CD1c-positive myeloid dendritic cell (primary cell): ENCODE measurements at regions not wholly inside any gene's neighbourhood (a gene's known extent, or its start where the extent isn't known, plus 50 kb on each side); places are given as distances from the start of the nearest gene placed in this dataset.
"Not testable (repeated sequence)": the region's sequence is repeated elsewhere in the genome, so short reads cannot be mapped to it uniquely, and the experiment has no call there.

Source experiments
- DNase-seq: peaks from one replicate; pipeline ENCODE4 v3.0.0-alpha.2; 2016; ENCODE audit errors: extremely low spot score

DNA sequence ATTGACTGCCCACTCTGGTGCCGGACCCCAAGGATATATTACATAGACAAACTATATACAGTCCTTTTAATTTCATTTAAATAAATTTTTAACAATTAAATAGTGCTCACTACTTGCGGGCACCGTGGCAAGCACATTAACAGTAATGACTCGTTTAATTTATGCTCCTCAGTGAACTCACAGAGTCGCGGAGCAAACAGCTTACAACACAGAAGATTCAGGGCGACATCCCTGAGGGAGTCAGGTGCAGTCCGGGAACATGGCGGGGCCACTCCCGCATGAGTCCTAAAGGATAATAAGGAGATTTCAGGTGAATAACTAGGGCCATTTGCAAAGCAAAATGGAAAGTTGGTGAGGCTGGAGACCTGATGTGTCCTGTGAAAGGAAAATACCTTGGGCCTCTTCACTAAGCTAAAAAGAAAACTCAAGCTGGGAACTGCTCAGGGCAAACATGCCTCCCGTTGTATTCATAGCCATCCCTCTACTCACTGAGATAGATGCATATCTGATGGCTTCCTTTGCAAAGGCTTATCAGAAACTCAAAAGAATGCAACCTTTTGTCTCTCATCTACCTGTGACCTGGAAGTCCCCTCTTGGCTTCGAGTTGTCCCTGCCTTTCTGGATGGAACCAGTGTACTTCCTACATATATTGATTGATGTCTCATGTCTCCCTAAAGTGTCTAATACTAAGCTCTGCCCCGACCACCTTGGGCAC lies 125.6 kb downstream of the KLF6 start:
- no peak for DNase-seq

DNA sequence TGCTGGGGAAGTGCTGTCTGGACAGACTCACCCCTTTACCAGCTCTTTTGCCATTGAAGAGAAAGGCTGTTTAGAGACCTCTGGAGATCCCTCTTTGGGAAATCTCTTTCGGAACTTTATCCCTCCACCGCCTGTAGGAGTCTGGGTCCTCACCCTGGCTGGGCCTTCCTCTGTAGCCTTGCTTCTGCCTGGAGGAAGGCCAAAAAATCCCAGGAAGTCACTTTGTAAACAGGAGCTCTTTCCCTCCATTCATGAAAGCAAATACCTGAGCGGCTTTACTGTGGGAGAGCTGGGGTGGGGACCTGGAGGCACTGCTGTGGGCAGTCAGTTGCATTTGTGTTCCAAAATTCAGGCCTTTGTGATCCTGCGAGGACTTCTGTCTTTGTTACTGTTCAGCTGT lies 126.2 kb downstream of the KLF6 start:
- no peak for DNase-seq

DNA sequence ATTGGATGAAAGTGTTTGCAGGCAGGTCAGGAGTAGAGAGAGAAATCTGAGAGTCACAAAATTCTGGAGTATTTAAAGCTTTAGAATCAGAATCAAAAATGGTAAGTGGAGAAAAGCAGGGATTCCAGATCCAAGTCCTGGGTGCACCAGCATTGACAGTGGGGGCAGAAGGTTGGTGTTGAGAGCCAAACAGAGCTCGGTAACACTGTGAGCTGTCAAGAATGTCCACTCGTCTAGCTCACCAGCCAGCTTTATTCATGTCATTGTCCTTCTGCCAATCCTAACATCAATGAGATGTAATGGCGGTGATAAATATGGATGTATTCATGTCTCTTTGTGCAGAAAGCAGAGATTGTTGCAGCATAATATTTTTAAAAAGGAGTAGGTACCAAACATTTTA lies 128.8 kb downstream of the KLF6 start:
- no peak for DNase-seq

DNA sequence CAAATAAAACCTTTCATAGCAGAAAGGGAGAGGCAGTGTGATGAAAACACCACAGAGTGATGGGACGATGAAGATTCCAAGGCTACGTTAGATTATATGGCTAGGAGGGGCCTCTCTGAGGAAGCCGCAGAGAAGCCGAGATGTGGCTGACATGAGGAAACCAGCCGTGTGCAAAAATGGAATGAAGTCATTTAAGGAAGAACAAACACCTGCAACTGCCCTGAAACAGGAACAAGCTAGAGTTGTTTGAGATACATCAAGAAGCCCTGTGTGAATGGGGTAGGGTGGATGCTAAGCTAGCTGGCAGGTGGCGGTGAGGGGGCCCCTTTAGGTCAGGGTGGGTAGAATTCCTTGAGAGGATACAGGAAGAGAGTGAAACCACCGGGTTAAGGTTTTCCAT lies 129.5 kb downstream of the KLF6 start:
- peak; percentile 53 for DNase-seq

DNA sequence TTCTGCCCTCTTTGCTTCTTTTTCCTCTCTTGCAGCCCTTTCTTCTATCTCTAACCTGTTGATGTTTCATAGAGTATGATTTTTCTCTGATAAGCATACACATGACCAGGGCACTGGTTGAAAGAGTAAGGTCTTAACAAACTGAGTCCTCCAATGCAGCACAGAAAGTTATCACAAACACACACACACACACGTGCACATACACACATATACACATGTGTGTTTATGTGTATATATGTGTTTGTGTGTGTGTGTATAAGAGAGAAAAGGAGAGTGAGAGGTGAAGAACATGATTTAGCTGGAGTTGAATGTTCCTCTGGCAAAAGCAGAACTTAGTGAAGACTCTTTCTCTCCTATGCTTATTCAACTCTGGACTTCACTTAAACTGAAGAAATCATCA lies 130.0 kb downstream of the KLF6 start:
- DNase-seq: no peak

DNA sequence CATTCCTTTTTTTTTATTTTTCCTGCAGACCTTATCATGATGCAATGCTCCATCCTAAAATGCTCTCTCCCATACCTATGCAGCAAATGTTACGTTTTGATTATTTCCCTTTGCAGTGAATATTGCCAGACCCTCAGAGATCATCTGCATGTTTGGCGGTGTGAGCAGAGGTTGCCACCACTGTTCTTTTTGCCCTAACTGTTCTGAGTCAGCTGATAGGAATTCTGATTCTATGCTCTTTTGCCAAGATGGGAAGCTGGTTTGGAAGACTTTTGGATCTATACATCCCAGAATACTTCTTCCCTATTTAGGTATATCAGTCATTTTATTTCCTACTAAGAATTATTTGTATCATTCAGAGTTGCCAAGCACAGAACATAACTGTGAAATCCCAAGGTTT lies 130.5 kb downstream of the KLF6 start:
- DNase-seq: no peak

DNA sequence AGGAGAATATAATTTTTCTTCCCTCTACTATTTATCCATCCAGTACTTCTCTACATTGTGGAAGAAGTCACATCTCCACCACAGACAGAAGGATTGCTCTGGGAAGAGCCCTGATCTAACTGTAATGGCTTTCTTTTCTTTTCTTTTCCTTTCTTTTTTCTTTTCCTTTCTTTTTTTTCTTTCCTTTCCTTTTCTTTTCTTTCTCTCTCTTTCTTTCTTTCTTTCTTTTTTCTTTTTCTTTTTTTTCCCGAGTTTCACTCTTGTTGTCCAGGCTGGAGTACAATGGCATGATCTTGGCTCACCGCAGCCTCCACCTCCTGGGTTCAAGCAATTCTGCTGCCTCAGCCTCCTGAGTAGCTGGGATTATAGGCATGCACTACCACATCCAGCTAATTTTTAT lies 131.7 kb downstream of the KLF6 start:
- not testable (repeated sequence) for DNase-seq

DNA sequence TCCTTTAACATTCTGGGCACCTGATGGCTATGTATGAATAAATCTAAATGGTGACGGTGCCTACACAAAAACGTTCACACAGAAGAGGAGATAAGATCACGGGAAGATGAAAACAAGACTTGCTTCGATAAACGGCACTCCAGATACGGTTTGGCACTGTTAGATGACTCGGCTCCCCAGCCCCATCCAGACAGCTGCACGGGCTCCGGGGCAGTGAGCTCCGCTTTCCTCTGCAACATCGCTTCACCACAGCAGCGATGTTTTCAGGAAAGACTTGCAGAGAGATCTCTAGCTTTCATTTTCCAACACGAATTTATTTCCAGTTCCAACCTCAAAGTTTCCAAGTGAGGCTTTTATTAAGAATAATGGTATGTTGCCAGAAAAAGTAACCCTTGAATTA lies 132.1 kb downstream of the KLF6 start:
- no peak for DNase-seq

DNA sequence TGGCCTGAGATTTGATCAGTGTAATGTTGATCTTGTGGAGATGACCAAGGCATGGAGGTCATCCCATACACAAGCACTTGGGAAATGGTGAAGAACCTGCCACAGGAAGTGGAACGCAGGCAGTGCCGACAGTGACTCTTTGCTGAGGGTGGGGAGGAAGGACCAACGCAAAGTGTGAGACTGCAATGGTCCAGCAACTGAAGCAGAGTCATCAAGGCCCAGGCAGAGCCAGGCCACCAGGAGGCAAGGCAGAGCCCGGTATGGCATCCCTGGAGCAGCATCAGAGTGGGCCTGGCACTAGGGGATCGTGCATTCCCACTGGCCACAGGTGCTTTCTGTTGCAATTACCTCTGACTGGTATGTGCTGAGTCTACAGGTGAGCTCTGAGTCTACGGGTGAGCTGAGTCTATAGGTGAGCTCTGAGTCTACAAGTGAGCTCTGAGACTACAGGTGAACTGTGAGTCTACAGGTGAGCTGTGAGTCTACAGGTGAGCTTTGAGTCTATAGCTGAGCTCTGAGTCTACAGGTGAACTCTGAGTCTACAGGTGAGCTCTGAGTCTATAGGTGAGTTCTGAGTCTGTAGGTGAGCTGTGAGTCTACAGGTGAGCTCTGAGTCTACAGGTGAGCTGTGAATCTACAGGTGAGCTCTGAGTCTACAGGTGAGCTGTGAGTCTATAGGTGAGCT lies 132.9 kb downstream of the KLF6 start:
- DNase-seq: no peak

DNA sequence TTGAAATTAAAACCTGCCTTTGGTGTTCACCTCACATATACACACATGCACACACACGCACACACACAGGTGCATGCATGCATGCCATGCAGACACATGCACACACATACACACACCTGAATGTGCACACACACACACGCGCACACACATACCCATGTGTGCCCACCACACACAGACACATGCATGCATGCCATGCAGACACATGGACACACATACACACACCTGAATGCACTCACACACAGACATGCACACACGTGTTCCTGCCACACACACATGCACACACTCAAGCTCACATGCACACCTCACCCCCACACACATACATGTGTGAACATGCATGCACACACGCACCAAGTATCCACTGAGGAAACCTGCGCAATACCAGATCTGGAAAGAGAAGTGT lies 136.4 kb downstream of the KLF6 start:
- DNase-seq: no peak

DNA sequence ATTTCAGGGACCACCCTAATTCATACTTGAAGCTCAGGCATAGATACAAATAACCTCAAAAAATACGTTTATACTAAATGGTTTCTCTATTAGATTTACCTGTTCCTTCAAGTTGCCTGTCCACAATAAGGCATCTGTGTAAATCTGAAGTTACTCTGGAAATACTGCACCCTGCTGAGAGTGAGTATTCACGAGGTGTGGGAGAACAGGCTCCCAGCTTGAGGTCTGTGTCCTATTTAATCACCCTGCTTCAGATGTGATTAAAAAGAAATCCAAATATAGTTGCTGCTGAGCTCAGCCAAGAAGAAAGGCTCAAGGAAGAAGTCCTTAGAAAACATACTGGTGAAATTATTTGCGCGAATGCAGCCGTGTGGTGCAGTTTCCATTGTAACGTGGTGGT lies 136.8 kb downstream of the KLF6 start:
- DNase-seq: no peak

DNA sequence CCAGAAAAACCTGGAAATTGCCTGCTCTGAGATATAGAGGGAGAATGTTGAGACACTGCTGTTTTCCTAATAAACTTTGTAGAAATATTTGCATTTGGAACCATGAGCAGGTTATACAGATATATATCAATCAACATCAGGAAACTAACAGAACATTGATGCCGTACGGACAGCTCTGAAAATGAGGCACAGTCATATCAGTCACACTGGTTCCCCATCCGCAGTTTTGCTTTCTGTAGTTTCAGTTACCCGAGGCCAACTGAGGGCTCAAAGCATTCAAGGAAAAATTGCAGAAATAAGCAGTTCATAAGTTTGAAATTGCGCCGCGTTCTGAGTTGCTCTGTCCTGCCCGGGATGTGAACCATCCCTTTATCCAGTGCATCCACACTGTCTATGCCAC lies 137.9 kb downstream of the KLF6 start:
- DNase-seq: peak; percentile 22

DNA sequence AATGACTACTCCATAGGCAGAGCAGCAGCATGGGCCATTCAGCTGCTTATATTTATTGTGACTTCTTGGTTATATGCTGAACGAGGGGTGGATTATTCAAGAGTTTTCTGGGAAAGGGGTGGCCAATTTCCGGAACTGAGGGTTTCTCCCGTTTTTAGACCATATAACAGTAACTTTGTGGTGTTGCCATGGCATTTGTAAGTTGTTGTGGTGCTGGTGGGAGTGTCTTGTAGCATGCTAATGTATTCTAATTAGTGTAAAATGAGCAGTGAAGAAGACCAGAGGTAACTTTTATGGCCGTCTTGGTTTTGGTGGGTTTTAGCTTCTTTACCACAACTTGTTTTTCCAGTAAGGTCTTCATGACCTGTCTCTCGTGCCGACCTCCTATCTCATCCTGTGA lies 139.6 kb downstream of the KLF6 start:
- no peak for DNase-seq

DNA sequence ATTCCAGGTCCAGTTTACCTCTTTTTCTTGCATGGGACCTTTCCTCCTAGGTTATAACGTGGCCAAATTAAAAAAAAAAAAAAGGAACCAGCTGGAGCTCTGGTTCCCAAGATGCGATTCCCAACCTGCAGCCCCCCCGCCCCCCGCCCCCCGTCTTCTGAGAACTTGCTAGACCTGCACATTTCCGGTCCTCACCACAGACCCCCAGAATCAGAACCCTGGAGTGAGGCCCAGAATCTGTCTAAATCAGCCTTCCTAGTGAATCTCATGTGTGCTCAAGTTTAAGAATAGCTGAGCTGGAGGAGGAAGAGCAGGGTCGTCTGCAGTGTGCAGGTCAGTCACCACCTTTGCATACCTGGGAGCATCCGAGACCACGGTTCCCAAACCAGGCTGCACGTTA lies 144.2 kb downstream of the KLF6 start:
- DNase-seq: no peak

DNA sequence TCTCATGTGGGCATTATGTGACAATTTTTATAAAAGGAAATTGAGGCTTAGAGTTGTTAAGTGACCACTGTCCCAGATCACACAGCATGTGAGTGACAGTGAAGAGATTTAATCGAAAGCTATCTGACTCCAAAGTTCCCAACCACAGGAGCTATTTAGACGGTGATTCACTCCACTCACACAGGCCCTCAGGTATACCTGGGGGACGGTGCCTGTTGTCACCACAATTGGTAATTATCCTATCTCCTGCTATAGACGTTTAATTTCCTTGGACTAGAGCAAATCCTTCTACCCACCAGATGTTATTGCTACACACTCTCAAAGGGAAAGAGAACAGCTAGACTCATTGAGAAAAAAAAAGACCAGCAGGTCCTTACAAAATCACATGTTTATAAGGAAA lies 145.5 kb downstream of the KLF6 start:
- no peak for DNase-seq

DNA sequence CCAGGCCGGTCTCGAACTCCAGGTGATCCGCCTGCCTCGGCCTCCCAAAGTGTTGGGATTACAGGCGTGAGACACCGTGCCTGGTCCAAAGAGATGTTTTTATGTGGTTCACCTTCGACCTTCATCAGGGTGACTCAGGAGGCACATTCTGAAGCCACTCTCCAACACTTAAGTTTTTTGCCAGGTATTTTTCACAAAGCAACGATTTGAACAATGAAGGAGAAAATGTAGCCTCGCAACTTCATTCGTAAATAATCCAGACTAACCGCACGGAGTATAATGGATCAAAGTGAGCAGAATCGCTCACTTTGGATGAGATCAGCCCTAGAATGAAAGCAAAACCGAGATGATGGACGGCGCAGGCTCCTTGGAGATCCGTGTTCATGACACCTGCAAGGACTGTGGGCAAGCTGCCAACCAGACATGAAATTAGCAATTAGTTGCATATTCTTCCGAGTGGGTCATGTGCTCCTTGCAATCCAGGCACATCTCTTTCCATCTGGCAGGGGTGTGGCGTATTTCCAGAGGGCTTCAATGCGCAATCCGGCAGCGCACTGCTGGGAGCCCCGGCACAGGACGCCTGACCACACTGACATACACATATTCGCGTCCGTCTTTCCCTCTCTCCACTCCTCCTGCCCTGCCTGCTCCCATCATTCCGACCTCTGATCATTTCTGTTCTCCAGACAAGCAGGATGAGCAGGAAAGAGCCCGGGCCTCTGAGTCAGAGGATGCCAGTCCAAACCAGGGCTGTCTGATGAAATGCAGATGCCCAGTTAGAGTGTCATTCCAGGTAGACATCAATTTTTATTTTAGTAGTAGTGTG lies 148.4 kb downstream of the KLF6 start:
- no peak for DNase-seq

DNA sequence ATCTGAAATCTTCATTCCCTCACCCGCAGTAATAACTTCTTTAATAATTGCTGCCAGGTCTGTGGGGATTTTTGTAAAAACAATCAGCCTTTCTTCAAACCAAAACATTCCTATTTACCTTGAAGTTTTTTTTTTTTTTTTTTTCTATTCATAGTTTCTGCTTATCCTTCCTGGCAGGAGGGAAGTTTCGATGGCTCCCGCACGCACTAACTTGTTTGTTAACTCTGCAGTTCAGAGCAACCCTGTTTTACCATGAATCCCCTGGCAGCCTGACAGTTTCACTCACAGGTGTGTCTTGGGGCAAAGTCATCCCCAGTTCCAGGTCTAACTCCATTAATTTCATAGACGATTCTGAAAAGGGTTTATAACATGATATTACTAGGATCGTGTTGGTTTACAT lies 149.3 kb downstream of the KLF6 start:
- DNase-seq: no peak

DNA sequence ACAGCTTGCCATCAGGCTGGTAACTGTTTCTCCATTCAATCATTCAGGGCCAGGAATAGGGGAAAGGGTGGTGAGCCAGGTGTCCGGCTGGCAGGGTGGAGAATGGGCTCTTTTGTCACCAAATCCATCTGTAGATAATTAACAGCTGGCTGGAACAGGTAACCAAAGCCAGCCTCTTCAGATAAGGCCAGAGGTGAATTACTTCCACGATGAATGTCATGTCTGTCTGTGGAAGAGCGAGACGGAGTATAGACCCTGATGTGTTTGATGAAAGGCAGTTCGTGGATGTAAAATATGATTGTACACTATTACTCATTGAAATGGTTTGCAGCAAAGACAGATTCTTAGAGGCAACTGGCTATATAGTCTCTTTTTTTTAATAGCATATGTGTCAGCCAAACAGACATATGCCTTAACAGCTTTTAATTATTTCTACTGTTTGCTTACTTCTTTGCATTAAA lies 149.8 kb downstream of the KLF6 start:
- DNase-seq: no peak

DNA sequence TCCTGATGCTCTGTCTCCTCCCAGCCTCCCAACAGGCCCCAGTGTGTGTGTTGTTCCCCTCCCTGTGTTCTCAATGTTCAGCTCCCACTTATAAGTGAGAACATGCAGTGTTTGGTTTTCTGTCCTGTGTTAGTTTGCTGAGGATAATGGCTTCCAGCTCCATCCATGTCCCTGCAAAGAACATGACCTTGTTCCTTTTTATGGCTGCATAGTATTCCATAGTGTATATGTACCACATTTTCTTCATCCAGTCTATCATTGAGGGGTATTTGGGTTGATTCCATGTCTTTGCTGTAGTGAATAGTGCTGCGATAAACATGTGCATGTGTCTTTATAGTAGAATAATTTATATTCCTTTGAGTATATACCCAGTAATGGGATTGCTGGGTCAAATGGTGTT lies 150.4 kb downstream of the KLF6 start:
- not testable (repeated sequence) for DNase-seq

DNA sequence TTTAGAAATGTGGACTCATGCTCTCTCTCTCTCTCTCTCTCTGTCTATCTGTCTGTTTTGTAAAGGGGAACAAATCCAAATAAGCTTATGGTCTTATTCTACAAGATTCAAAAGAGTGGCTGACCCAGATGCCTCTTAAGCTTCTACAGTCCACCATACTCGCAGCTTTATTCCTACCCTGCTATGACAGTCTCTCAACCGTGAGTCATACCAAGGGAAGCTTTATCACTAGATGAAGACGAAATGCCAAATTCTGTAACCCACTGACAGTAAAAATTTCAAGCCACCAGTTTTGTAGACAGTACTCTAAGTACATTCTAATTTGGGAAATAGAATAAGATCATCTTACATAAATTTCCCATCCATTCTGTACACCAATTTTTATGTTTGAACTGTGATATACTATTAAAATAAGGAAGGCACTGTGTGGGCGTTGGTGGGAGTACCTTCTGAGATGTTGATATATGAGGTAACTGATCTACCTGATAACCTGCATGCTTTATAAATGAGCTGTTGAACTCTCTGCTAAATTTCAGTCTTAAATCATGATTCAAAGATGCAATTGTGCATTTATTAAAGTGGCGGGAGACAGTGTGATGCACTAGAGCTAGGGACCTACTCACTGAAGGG lies 153.2 kb downstream of the KLF6 start:
- DNase-seq: no peak

DNA sequence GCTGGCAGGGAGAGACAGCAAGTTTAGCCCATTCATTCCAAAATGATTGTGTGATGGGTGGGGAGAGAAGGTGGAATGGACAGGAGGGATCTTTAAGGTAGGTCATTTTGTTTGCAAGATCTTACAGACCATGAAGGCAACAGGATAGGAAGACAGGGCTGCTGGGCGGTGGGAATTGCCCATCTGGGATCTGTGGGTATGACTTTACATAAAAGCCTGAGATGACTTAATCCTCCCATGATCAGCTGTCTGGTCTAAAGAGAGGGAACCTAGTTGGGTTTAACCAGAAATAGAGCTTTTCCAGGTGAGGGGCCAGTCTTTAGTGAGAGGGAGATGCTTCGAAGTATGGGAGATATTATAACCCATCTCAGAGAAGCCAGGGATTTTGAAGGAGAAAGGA lies 153.7 kb downstream of the KLF6 start:
- DNase-seq: no peak
